ENCODE measurements at regions not wholly inside any gene's neighbourhood (a gene's known extent, or its start where the extent isn't known, plus 50 kb on each side); places are given as distances from the start of the nearest gene placed in this dataset.

- Histone ChIP-seq H3K9ac (no peak overlapping the region), H3K79me2 (ENCODE audit: low read depth) (no peaks in the 10 kb centered on the region), H3K36me3 (no peaks in the 10 kb centered on the region), H3K4me3 (no peak overlapping the region), H3K4me1 (no peaks in the 10 kb centered on the region), H3F3A (ENCODE audit: low read depth) (no peaks in the 10 kb centered on the region), H4K20me1 (ENCODE audit: low read depth) (no peaks in the 10 kb centered on the region), H3K27me3 (no peaks in the 10 kb centered on the region), H3K27ac (no peak overlapping the region), H3K4me2 (no peak overlapping the region), H2AFZ (replicated peaks) (no peak overlapping the region), H3K9me3 (ENCODE audit: low read depth) (no peaks in the 10 kb centered on the region)
- Mint-ChIP-seq H3K27me3 (ENCODE audit: insufficient read depth, low read depth) (no peaks in the 10 kb centered on the region), H3K4me1 (no peaks in the 10 kb centered on the region), H3K27ac (no peak overlapping the region), H3K9me3 (no peaks in the 10 kb centered on the region), H3K36me3 (no peaks in the 10 kb centered on the region), H3K4me3 (no peak overlapping the region)
- TF ChIP-seq CTCF (IDR thresholded peaks at IDR 0.05) (no peak), EZH2 (IDR thresholded peaks at IDR 0.05) (no peak), EZH2phosphoT487 (IDR thresholded peaks at IDR 0.05) (no peak)
- DNase-seq (ENCODE audit: low spot score), result peak; percentile 16
These were observed 251.8 kb upstream of the OPRM1 start for GRCh38 chr6:153787341-153787606.

- no peak for TF ChIP-seq EZH2 (IDR thresholded peaks at IDR 0.05)
- no peak for TF ChIP-seq CTCF (IDR thresholded peaks at IDR 0.05)
- Histone ChIP-seq H3K4me1 (no peaks in the 10 kb centered on the region), H3K27me3 (no peaks in the 10 kb centered on the region), H3K9me3 (ENCODE audit: low read depth) (no peaks in the 10 kb centered on the region), H3K36me3 (no peaks in the 10 kb centered on the region), H2AFZ (replicated peaks) (no peak overlapping the region), H4K20me1 (ENCODE audit: low read depth) (no peaks in the 10 kb centered on the region), H3K9ac (no peak overlapping the region), H3F3A (ENCODE audit: low read depth) (no peaks in the 10 kb centered on the region), H3K4me2 (no peak overlapping the region), H3K79me2 (ENCODE audit: low read depth) (no peaks in the 10 kb centered on the region), H3K4me3 (no peak overlapping the region), H3K27ac (no peak overlapping the region)
- H3K9me3 Mint-ChIP-seq, result no peaks in the 10 kb centered on the region
- no peak for DNase-seq (ENCODE audit: low spot score)
- no peaks in the 10 kb centered on the region for H3K27me3 Mint-ChIP-seq (ENCODE audit: insufficient read depth, low read depth)
- no peaks in the 10 kb centered on the region for H3K36me3 Mint-ChIP-seq
- no peaks in the 10 kb centered on the region for H3K4me1 Mint-ChIP-seq
- no peak overlapping the region for H3K4me3 Mint-ChIP-seq
- H3K27ac Mint-ChIP-seq, result no peak overlapping the region
These were observed 257.7 kb upstream of the OPRM1 start for GRCh38 chr6:153781306-153781705.

- Mint-ChIP-seq H3K27ac (no peak overlapping the region), H3K9me3 (no peaks in the 10 kb centered on the region), H3K27me3 (ENCODE audit: insufficient read depth, low read depth) (no peaks in the 10 kb centered on the region), H3K4me3 (no peak overlapping the region), H3K4me1 (no peaks in the 10 kb centered on the region), H3K36me3 (no peaks in the 10 kb centered on the region)
- H3K9me3 ChIP-seq (ENCODE audit: low read depth), result no peaks in the 10 kb centered on the region
- no peaks in the 10 kb centered on the region for H3K27me3 ChIP-seq
- H3K4me2 ChIP-seq, result no peak overlapping the region
- H2AFZ ChIP-seq (replicated peaks), result no peak overlapping the region
- no peaks in the 10 kb centered on the region for H3K79me2 ChIP-seq (ENCODE audit: low read depth)
- TF ChIP-seq EZH2phosphoT487 (IDR thresholded peaks at IDR 0.05) (no peak), CTCF (IDR thresholded peaks at IDR 0.05) (no peak), EZH2 (IDR thresholded peaks at IDR 0.05) (no peak)
- no peak overlapping the region for H3K27ac ChIP-seq
- no peak for DNase-seq (ENCODE audit: low spot score)
- H3F3A ChIP-seq (ENCODE audit: low read depth), result no peaks in the 10 kb centered on the region
- H4K20me1 ChIP-seq (ENCODE audit: low read depth), result no peaks in the 10 kb centered on the region
- no peak overlapping the region for H3K9ac ChIP-seq
- H3K36me3 ChIP-seq, result no peaks in the 10 kb centered on the region
- H3K4me3 ChIP-seq, result no peak overlapping the region
- H3K4me1 ChIP-seq, result no peaks in the 10 kb centered on the region
These were observed 259.0 kb upstream of the OPRM1 start for GRCh38 chr6:153780011-153780410.

- H3F3A ChIP-seq (ENCODE audit: low read depth), result no peaks in the 10 kb centered on the region
- no peaks in the 10 kb centered on the region for H3K9me3 ChIP-seq (ENCODE audit: low read depth)
- H3K27me3 ChIP-seq, result no peaks in the 10 kb centered on the region
- no peak overlapping the region for H3K27ac ChIP-seq
- H3K27ac Mint-ChIP-seq, result no peak overlapping the region
- no peaks in the 10 kb centered on the region for H3K36me3 Mint-ChIP-seq
- no peaks in the 10 kb centered on the region for H4K20me1 ChIP-seq (ENCODE audit: low read depth)
- H3K36me3 ChIP-seq, result no peaks in the 10 kb centered on the region
- no peaks in the 10 kb centered on the region for H3K9me3 Mint-ChIP-seq
- H2AFZ ChIP-seq (replicated peaks), result no peak overlapping the region
- no peaks in the 10 kb centered on the region for H3K4me1 Mint-ChIP-seq
- no peaks in the 10 kb centered on the region for H3K79me2 ChIP-seq (ENCODE audit: low read depth)
- TF ChIP-seq EZH2 (IDR thresholded peaks at IDR 0.05), result no peak
- no peak for TF ChIP-seq CTCF (IDR thresholded peaks at IDR 0.05)
- TF ChIP-seq EZH2phosphoT487 (IDR thresholded peaks at IDR 0.05), result no peak
- H3K4me1 ChIP-seq, result no peaks in the 10 kb centered on the region
- no peak overlapping the region for H3K4me3 Mint-ChIP-seq
- DNase-seq (ENCODE audit: low spot score), result no peak
- no peak overlapping the region for H3K9ac ChIP-seq
- no peaks in the 10 kb centered on the region for H3K27me3 Mint-ChIP-seq (ENCODE audit: insufficient read depth, low read depth)
- H3K4me2 ChIP-seq, result no peak overlapping the region
- H3K4me3 ChIP-seq, result no peak overlapping the region
These were observed 260.8 kb upstream of the OPRM1 start for GRCh38 chr6:153778216-153778615.

All from neural progenitor cell (in vitro differentiated cells).